Effector memory CD4-positive, alpha-beta T cell (primary cell): ENCODE measurements at regions not wholly inside any gene's neighbourhood (a gene's known extent, or its start where the extent isn't known, plus 50 kb on each side); places are given as distances from the start of the nearest gene placed in this dataset.

Experiments
- DNase-seq, 3 donors: peaks; one replicate each; pipeline ENCODE4 v3.0.0-alpha.2; 2020
- H3K27ac ChIP-seq: 2 replicates; pipeline ENCODE4 v1.7.0; 2013; ENCODE audit warnings: mild to moderate bottlenecking, low read length, moderate library complexity; ENCODE audit not compliant: insufficient read depth, poor library complexity, severe bottlenecking
- H3K27me3 ChIP-seq: replicated peaks from 2 replicates; pipeline ENCODE4 v1.7.0; 2013; ENCODE audit warnings: mild to moderate bottlenecking, low read length; ENCODE audit not compliant: insufficient read depth, control insufficient read depth, poor library complexity, severe bottlenecking
- H3K36me3 ChIP-seq: 2 replicates; pipeline ENCODE4 v1.7.0; 2013; ENCODE audit warnings: mild to moderate bottlenecking, low read length, moderate library complexity; ENCODE audit not compliant: control insufficient read depth, insufficient read depth
- H3K4me1 ChIP-seq: 2 replicates; pipeline ENCODE4 v1.7.0; 2013; ENCODE audit warnings: low read length, mild to moderate bottlenecking; ENCODE audit not compliant: control insufficient read depth, insufficient read depth, poor library complexity, severe bottlenecking
- H3K4me3 ChIP-seq: 2 replicates; pipeline ENCODE4 v1.7.0; 2013; ENCODE audit warnings: low read length, low read depth, mild to moderate bottlenecking; ENCODE audit not compliant: insufficient read depth, poor library complexity, severe bottlenecking
- H3K9me3 ChIP-seq: 2 replicates; pipeline ENCODE4 v1.7.0; 2013; ENCODE audit warnings: mild to moderate bottlenecking, low read length, moderate library complexity; ENCODE audit not compliant: control insufficient read depth

DNA sequence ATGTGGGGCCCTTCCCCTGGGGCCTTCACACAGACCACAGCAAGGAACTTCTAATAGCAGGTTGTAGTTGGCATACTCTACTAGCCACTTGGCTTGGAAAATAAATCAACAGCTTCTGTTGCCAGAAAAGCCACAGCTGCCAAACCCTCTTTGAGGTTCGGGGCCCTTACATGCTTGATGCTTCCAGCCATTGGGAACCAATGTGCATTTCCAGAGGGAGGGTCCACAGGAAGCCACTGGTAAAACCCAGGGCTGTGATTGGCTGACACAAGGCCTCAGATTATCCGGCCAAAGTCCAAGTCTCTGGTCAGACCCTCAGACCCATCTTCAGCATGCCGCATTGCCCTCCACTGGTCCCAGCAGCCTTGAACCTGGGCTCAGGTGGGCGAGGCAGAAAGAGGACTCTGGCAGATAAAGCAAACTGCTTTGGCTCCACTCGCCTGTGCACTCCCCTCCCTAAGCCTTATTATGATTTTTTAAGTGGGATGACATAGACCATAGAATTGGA is 214.4 kb downstream of the BCL11B start:
- H3K36me3 ChIP-seq, result no peaks in the 10 kb centered on the region
- DNase-seq, result no peak
- peaks cover 5% of the 10 kb centered on the region for H3K9me3 ChIP-seq

DNA sequence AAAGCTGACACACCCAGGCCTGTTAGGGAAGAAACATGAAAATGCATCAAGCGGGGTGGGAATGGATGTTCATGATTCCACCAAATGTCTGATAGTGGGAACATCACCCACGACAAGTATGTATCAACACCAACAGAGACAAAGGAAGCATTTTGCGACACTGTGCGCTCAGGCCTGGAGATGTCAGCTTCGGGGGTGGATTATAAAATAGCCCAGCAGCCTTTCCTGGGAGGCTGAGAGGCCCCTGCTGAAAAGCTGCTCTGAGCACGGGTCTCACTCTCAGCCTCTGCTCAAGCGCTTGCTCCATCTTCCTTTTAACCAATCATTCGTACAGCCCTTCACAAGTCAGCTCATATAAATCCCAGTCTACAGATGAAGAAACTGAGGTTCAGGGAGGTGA is 213.5 kb downstream of the BCL11B start:
- Histone ChIP-seq H3K27ac (no peak overlapping the region), H3K9me3 (peaks cover under 1% of the 10 kb centered on the region), H3K4me3 (no peak overlapping the region), H3K36me3 (no peaks in the 10 kb centered on the region), H3K4me1 (no peaks in the 10 kb centered on the region), H3K27me3 (no peaks in the 10 kb centered on the region)
- DNase-seq, result no peak

More for the DNA sequence above, 214.4 kb downstream of the BCL11B start:
- Histone ChIP-seq H3K4me3 (no peak overlapping the region), H3K27ac (no peak overlapping the region), H3K27me3 (no peaks in the 10 kb centered on the region), H3K4me1 (no peaks in the 10 kb centered on the region)

DNA sequence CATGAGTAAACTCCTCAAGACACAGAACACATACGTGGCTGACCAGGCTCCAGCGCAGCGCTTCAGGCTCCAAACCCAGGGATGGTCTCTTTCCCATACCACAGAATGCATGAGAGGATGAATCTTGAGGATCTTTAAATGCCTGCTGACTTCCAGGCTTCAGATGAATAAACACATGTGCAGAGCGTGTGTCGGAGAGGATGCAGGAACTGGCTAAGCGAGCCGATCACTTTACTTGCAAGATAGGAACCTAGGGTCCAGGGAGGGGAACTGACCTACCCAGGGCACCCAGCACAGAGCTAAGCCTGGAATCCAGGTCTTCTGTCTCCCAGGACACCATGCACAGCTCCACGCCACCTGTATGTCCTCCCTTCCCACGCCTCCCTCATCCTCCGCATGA is 209.8 kb downstream of the BCL11B start:
- Histone ChIP-seq H3K36me3 (no peaks in the 10 kb centered on the region), H3K27me3 (no peaks in the 10 kb centered on the region), H3K4me3 (no peak overlapping the region), H3K4me1 (no peaks in the 10 kb centered on the region), H3K9me3 (no peaks in the 10 kb centered on the region), H3K27ac (no peak overlapping the region)
- no peak for DNase-seq

DNA sequence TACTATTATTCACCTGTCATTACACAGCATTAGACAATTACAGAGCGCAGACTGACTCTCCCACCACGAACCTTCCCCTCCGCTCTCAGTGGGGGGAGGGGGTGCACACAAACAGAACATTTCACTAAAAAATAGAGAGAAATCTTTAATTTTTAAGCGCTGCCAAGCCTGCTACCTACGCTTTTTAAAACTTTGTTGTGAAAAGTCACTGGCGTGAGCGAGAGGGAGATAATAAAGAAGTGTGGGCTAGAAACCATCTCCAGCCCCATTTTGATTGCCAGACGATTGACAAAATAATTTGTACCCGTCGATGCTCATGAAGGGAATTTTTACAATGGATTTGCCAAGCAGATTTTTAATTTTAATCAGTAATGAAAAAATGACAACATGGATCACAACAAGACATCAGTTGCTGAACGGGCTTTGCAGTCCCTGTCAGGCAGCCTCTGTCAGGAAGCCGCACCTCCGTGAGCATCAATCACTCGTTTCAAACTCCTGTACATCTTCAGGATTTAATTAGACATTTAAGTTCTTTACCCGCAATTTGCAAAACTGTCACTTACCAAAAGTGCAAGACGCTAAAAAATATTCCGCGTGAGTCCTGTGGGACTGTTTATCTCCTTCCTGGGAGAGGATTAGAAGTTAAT is 209.1 kb downstream of the BCL11B start:
- Histone ChIP-seq H3K27ac (no peak overlapping the region), H3K27me3 (no peaks in the 10 kb centered on the region), H3K4me3 (no peak overlapping the region), H3K9me3 (no peaks in the 10 kb centered on the region), H3K4me1 (no peaks in the 10 kb centered on the region), H3K36me3 (no peaks in the 10 kb centered on the region)
- no peak for DNase-seq

DNA sequence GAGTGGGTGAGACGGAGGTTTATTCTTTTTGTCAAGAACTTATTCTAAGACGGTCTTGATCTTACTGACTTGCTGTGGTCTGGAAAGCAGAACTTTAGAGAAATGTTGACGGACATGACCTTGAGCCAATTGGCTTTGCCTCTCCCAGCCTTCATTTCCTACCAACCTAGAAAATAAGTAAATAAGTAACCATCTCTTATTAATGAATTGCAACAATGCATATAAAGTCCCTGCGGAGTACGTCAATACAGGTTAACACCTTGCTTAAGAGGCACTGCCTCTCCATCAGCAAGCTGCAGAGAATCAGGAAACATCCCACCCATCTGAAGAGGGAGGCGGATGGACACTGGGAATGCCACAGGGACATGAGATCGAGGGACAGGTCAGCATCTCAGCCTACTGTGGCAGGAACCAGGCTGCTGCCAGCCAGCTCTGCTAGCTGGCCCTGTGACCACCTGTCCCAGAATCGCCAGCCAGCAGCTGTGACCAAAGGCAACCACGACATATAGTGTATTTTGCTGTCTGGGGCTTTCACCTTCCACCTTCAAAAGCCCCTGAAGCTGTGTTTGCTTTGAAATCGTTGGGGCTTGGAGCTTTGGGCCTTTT is 208.3 kb downstream of the BCL11B start:
- H3K27ac ChIP-seq, result no peak overlapping the region
- H3K36me3 ChIP-seq, result no peaks in the 10 kb centered on the region
- no peaks in the 10 kb centered on the region for H3K4me1 ChIP-seq
- H3K9me3 ChIP-seq, result no peaks in the 10 kb centered on the region
- H3K4me3 ChIP-seq, result no peak overlapping the region
- DNase-seq, result no peak
- no peaks in the 10 kb centered on the region for H3K27me3 ChIP-seq

DNA sequence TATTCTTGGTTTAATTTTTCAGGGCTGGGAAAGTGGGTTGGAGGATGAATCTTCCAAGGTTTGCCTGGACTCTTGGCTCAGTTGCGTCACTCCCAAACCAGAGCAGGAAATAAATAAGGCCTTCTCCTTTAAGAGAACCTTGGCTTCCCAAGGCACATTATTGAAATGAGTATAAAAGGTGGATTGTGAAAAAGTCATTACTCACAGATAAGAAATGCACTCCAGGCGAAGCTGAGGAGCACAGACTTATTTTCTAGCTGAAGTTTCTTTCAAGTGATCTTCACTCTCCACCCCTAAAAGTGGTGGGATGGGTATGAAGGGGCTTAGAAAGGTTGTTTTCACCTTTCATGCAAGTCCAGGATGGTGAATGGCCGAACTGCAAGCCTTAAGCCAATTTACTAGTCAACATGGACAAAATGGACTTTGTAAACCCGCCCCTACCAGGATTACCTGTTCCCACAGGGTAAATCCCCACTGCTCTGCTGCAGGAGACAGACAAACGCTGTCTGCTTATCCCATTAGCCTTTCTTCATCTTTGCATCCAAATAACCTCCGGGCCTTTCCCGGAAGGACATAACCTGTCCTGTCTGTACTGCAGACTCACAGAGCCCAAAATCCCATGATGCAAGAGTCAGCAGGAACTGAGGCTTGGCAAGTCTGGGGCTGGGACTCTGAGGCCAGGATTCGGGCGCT is 207.6 kb downstream of the BCL11B start:
- Histone ChIP-seq H3K4me1 (no peaks in the 10 kb centered on the region), H3K4me3 (no peak overlapping the region), H3K36me3 (no peaks in the 10 kb centered on the region), H3K27me3 (no peaks in the 10 kb centered on the region), H3K27ac (no peak overlapping the region), H3K9me3 (no peaks in the 10 kb centered on the region)
- no peak for DNase-seq

DNA sequence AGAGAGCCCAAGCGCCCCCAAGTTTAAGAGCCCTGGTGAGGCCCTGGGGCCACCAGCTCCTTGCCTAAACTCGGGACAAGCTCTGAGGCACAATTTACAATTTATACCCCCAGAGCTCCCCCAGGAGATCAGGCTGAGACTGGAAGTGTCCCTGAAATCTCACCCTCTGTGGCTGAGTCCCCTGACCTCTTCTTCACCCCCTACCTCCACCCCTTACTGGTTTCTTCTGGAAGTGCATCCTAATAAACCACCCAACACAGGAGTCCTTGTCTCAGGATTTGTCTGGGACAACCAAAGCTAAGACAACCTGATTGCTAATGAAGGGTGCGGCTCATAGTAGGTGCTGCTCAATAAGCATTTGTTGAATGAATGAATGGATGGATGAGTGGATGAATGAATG is 206.4 kb downstream of the BCL11B start:
- H3K36me3 ChIP-seq, result no peaks in the 10 kb centered on the region
- no peak overlapping the region for H3K4me3 ChIP-seq
- no peaks in the 10 kb centered on the region for H3K4me1 ChIP-seq
- H3K27ac ChIP-seq, result no peak overlapping the region
- no peaks in the 10 kb centered on the region for H3K9me3 ChIP-seq
- no peak for DNase-seq
- no peaks in the 10 kb centered on the region for H3K27me3 ChIP-seq

DNA sequence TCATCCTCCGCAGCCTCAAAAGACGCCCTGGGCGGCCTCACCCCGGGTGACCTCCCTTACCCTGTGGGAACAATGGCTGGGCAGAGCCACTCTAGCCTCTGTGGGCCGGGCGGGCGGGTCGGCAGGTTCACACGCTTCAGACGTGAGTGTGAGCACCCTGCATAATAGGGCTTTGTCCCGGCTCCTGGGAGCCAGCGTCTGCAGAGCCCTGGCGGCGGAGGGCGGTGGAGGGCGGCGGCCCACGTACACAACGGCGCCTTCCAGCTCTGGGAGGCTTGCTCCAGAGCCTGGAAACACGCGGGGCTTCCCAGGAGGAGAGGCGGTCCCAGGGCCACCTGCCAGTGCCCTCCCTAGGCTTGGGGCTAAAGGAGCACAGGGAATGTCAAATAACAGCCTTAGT is 205.6 kb downstream of the BCL11B start:
- DNase-seq, result no peak
- Histone ChIP-seq H3K4me1 (no peaks in the 10 kb centered on the region), H3K36me3 (no peaks in the 10 kb centered on the region), H3K9me3 (no peaks in the 10 kb centered on the region), H3K27me3 (no peaks in the 10 kb centered on the region), H3K27ac (no peak overlapping the region), H3K4me3 (no peak overlapping the region)

DNA sequence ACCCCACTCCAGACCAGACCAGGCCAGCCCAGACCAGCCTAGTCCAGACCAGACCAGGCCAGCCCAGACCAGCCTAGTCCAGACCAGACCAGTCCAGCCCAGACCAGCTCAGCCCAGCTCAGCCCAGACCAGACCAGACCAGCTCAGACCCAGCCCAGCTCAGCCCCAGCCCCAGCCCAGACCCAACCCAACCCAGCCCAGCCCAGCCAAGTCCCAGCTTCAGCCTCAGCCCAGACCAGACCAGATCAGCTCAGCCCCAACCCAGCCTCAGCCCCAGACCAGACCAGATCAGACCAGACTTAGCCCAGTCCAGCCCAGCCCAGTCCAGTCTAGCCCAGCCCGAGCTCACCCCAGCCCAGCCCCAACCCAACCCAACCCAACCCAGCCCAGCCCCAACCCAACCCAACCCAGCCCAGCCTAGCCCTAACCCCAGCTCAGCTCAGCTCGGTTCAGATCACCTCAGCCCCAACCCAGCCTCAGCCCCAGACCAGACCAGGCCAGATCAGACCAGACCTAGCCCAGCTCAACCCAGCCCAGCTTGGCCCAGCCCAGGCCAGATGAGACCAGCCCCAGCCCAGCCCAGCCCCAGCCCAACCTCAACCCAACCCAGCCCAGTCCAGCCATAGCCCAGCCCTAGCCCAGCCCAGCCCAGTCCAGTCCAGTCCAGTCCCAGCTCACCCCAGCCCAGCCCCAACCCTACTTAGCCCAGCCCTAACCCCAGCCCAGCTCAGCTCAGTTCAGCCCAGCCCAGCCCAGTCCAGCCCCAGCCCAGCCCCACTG is 204.7 kb downstream of the BCL11B start:
- Histone ChIP-seq H3K9me3 (no peaks in the 10 kb centered on the region), H3K27ac (no peak overlapping the region), H3K4me1 (no peaks in the 10 kb centered on the region), H3K36me3 (no peaks in the 10 kb centered on the region), H3K4me3 (no peak overlapping the region), H3K27me3 (no peaks in the 10 kb centered on the region)
- DNase-seq, result no peak
